Stimulated activated CD4-positive, alpha-beta T cell treated with anti-CD3 and anti-CD28 coated beads, Interleukin-12 subunit alpha, Interleukin-12 subunit beta, amount 100 ng/mL, for 4 hours (primary cell): ENCODE measurements at regions not wholly inside any gene's neighbourhood (a gene's known extent, or its start where the extent isn't known, plus 50 kb on each side); places are given as distances from the start of the nearest gene placed in this dataset.

Experiments
- DNase-seq: peaks from one replicate; pipeline ENCODE4 v3.0.0-alpha.2; 2020

- DNase-seq, result no peak
These were observed 648.5 kb upstream of the PKN2 start for GRCh38 chr1:88035578-88035977.

GRCh38 chr1:88036345-88037014, 647.6 kb upstream of the PKN2 start:
- DNase-seq, result no peak

DNA sequence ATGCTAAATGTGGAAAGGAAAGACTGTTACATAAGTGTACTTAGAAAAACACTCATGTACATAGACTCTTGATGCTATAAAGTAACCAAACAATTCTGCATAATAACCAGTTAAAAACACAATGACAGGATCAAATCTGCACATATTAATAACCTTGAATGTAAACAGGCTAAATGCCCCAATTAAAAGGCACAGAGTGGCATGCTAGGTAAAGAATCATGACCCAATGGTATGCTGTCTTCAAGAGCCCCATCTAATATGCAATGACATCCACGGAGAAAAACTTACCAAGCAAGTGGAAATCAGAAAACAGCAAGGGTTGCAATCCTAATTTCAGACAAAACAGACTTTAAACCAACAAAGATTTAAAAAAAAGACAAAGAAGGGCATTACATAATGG, 644.8 kb upstream of the PKN2 start:
- no peak for DNase-seq

- no peak for DNase-seq
These were observed 640.2 kb upstream of the PKN2 start for GRCh38 chr1:88043834-88044233.

GRCh38 chr1:88052167-88052566, 631.9 kb upstream of the PKN2 start:
- no peak for DNase-seq

DNA sequence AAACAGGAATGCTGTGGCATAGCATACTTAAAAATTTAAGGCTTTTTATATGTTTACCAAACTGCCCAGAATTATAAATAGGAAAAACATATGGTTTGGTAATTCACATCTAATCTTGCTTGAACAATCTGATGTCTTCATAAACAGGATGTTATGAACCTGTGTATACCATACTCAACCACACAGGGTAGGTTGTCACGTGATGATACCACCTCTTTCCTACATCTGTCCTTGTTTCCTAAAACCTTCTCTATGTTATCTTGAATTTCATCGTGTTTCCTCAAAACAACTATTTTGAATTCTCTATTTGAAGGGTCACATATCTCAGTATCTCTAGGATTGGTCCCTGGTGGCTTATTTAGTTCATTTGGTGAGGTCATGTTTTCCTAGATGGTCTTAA, 631.0 kb upstream of the PKN2 start:
- DNase-seq, result no peak

DNA sequence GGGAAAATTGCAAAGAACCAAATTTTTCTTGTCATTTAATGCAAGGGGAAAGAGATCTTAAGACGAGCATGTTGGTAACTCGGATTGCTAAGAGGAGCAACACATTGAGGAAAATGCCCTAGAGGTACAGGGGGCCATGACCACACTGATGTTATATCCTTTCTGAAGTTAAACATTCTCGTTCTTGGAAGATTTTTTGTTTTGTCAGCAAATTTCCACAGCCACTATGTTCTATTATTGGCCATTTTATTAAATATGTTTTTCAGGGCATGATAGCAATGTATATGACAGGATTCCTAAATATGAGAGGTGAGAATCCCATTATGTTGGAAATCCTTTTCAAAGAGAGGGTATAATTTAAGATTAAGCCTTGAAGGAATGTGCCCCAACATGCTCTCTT, 627.2 kb upstream of the PKN2 start:
- no peak for DNase-seq

GRCh38 chr1:88058205-88058604, 625.9 kb upstream of the PKN2 start:
- DNase-seq, result no peak

DNA sequence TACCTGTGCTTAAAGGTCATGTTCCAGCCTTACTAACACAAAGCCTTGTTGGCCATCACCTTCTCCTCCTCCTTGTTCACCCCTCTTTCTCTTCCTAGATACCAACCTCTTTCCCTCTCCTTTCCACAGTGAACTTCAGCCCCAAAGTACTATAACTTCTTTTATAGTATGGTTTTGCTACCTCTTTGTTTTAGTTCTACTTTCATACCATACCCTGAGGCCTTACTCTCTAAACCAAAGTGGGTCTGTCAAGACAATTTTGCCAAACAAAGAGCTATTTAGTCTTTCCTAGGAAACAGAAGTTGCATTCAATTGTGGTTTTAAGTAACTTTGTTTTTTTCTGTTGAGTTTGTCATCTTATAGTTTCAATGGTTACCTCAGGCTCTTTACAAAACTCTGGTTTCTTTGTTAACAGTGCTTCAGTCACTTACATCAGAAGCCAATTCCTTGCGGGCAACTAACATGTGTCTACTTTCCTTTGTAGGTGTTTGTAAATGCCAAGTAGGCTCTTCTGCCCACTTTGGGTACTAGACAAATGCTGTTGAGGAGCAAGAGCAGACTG, 623.9 kb upstream of the PKN2 start:
- DNase-seq, result no peak

DNA sequence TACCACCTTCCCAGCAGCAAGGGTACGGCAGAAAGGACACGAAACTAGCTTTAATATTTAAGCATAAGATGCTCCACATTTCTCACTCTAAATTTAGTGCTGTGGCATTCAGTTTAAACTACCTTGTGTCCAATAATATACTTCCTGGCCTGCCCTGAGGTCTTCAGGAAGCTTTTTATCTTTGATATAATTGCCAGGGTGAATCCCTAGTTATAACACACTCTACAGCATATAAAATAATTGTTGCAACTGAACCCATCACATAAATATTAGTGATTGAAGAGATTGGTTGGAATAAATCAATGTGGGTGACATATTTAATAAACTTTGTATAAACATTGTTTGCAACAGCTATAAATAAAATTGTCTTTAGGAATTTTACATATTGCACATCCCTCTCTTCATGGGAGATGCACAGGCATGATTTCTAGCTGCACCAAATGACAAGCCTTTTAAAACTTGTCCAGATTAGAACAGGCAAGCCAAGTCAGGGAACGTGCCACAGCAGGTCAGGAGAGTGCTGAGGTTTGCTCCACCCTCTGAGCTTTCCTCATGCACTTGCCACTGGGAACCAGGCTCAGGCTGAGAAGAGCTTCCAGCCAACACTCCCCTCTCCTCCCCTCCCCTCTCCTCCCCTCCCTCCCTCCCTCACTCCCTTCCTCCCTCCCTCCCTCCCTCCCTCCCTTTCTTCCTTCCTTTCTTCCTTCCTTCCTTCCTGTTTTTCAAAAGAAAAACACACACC, 623.2 kb upstream of the PKN2 start:
- no peak for DNase-seq

- no peak for DNase-seq
These were observed 622.4 kb upstream of the PKN2 start for GRCh38 chr1:88061492-88062177.

DNA sequence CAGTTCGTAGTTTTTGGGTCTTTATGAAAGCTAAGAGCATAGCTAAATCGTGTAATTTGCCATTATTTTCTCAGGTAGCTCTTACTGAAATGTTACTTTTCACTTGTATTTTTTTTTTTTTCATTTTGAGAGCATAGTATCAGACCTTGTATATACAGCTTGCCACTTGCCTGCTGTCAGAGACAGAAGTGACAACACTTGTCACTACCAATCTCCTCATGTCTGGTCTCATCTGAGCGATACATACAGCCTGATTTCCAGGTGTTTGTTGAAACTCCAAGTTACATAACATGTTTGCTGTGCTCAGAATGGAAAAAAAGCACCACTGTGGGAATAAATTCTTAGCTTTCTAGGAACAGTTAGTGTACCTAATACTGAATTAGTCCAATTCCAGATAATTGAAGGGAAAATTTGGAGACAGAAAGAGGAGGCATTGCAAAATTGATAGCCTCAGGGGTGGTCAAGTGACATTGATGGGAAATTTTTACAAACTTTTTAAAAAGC, 621.4 kb upstream of the PKN2 start:
- no peak for DNase-seq

GRCh38 chr1:88063605-88064004, 620.5 kb upstream of the PKN2 start:
- no peak for DNase-seq

GRCh38 chr1:88068407-88068960, 615.6 kb upstream of the PKN2 start:
- DNase-seq, result no peak

- no peak for DNase-seq
These were observed 613.1 kb upstream of the PKN2 start for GRCh38 chr1:88070956-88071355.

GRCh38 chr1:88074661-88075060, 609.4 kb upstream of the PKN2 start:
- DNase-seq, result no peak

- no peak for DNase-seq
These were observed 608.3 kb upstream of the PKN2 start for GRCh38 chr1:88075813-88076212.

DNA sequence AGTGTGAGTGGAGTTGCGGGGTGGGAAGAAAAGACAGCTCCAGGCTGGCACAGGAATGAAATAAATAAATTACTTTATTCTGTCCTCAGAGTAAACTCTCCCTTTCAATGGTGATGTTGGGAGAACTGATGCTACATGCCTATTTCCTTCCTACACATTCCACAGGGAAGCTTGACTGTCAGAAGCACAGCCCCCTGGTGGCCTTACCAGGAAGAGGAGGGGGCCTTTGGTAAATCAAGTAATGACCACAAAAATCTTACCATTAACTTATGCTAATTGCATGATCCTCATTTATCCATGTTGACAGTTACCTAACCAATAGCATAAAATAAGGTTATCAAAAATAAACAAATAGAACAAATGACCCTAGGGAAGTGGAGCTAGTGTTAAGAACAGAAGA, 605.0 kb upstream of the PKN2 start:
- no peak for DNase-seq

- no peak for DNase-seq
These were observed 603.2 kb upstream of the PKN2 start for GRCh38 chr1:88080875-88081274.

- no peak for DNase-seq
These were observed 595.6 kb upstream of the PKN2 start for GRCh38 chr1:88088481-88088880.

GRCh38 chr1:88089961-88090360, 594.1 kb upstream of the PKN2 start:
- DNase-seq, result no peak

DNA sequence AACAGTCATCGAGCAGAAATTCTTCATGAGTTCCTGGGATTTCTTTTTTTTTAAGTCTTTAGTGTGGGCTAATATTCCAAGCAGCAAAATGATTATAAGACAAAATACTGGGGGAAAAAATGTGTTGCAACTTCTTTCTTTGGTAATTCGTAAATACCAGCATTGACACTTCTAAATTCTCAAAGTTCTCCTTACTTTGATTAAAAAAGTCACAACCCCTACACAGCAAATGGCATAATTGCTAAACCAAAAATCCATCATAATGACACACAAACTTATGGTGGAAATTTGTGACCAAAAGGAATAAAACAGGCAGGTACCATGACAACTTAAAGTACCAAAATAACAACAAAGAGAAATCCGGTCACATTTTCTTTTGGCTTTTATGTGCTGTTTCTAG, 585.2 kb upstream of the PKN2 start:
- no peak for DNase-seq

DNA sequence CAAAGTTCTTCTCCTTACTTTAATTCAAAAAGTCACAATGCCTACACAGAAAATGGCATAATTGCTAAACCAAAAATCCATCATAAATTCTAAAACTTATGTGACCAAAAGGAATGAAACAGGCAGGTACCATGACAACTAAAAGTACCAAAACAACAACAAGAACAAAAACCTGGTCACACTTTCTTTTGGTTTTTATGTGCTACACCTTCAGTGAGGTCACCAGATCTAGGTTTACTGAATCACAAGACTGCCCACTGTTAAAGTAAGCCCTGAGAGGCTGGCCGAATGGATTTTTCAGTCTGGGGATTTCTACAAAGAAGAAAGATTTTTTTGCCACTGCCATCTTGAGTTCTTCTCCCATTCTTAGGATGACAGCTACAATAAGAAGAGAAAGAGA, 583.0 kb upstream of the PKN2 start:
- no peak for DNase-seq
